HG02943 (cell line): ENCODE measurements at regions not wholly inside any gene's neighbourhood (a gene's known extent, or its start where the extent isn't known, plus 50 kb on each side); places are given as distances from the start of the nearest gene placed in this dataset.

ENCODE experiments used
- ATAC-seq: cut with Tn5 transposase; IDR thresholded peaks from one replicate; pipeline ENCODE4 v1.9.1; 2021; ENCODE audit warnings: mild to moderate bottlenecking, low read depth, moderate library complexity; ENCODE audit not compliant: unreplicated experiment

GRCh38 chr13:22110368-22110767 is 439.5 kb downstream of the FGF9 start:
- ATAC-seq, result no peak

GRCh38 chr13:22111152-22111783 is 440.4 kb downstream of the FGF9 start:
- ATAC-seq, result no peak

DNA sequence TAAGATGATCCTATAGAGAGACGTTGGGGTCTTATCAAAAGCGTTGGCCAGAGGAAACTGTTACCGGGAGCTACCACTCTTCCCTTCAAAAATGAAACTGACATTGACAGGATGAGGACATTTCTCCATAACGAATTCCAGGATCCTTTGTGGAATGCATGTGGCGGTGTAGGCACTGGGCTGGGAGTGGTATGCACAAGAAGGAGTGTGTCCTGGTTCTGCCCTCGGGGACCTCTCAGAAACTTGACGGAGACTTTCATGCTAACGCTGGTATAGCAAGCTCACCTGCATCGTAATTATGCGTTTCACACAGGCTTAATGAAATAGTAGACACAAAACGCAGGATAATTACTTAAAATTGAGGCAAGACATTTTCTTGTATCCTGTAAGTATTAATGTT is 441.1 kb downstream of the FGF9 start:
- ATAC-seq, result no peak

DNA sequence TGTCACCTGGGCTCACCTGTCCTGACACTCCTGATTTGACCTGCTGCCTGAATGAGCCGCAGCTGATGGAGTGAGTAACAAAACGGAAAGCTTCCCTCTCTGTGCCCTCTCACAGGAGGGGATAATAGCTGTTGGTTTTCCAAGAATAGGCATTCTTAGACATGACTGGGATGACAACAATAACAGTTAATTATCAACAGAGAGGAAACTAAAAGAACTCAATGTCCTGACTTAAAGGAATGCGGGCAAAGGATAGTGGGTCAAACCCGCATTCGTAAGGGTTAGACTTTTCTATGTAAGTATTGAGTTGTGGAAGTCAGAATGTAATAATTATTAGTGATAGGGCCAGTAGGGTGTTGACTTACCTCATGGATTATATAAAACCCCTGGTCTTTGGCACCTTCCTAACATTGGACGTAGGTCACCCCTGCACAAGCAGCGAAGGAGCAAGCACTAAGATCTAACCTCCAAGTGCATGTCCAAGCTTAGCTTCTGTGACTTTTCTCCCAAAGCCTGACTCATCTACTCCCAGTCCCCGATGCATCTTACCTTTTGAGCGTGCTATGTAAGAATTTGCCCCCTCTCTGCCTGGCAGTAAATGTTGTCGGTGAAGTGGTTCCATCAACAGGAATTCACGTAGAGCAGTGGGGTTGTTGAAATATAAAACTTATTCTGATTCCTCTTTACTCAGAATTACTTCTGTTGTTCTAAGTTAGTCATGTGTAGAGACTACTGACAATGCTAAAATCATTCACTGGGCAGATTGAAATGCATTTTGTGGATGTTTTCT is 442.3 kb downstream of the FGF9 start:
- no peak for ATAC-seq

DNA sequence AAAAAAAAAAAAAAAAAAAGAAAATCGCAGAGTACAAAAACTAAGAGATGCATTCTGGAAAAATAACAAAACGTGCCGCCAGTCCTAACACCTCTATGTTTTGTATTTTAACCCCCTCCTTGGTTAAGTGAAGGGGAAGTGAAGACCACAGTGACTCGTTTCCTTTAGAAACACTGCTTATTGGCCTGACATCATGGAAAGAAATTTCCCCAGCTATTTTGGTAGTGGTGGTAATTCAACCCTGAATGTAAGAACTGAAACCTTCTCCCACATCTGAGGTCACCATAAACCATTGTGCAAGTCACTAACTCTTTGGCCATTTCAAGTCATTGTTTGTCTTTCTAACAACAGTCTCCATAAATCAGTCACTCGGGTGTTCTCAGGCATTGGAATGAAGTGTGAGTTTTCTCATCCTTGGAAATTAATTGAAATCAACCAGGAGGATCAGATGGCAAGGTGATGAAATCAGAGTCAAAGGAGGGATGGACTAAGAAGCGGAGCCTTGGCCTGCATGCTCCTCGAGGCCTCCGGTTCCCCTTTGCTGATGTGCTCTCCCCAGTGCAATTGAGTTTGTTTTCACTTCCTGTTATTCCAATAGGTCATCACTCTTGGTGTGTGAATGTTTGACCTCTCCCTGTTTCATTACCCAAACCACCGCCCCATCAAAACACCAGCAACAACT is 443.9 kb downstream of the FGF9 start:
- peak; percentile 89 for ATAC-seq

GRCh38 chr13:22118158-22118557 is 447.3 kb downstream of the FGF9 start:
- ATAC-seq, result no peak

DNA sequence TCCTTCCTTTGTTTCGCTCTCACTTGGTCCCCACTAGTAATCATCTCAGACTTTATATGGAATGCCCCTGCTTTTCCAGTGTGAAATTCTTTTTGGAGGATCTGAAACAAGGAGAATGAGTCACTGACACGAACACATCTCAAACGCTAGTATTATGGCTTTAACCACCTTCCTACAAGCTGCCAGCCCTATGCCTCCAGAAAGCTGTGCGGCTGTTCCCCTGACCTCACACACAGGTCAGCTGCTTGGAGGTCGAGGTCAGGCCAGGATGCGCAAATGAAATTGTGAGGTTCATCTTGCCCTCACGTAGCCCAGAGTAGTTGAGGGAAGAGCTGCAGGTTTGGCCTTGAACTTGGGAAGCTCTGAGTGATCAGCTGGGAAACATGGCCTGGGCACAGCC is 449.8 kb downstream of the FGF9 start:
- ATAC-seq, result no peak

GRCh38 chr13:22121146-22121739 is 450.4 kb downstream of the FGF9 start:
- ATAC-seq, result no peak

GRCh38 chr13:22126433-22127021 is 455.7 kb downstream of the FGF9 start:
- ATAC-seq, result peak; percentile 95

- ATAC-seq, result no peak
Observed at GRCh38 chr13:22127277-22128164, 456.6 kb downstream of the FGF9 start.

- no peak for ATAC-seq
Observed at GRCh38 chr13:22128441-22129408, 457.9 kb downstream of the FGF9 start.

- no peak for ATAC-seq
Observed at GRCh38 chr13:22130254-22130653, 459.4 kb downstream of the FGF9 start.

GRCh38 chr13:22134261-22134660 is 463.4 kb downstream of the FGF9 start:
- no peak for ATAC-seq

GRCh38 chr13:22135446-22135845 is 464.6 kb downstream of the FGF9 start:
- ATAC-seq, result no peak

GRCh38 chr13:22137361-22138050 is 466.6 kb downstream of the FGF9 start:
- ATAC-seq, result no peak

- ATAC-seq, result no peak
Observed at GRCh38 chr13:22138947-22139346, 468.1 kb downstream of the FGF9 start.

GRCh38 chr13:22141716-22142115 is 470.8 kb downstream of the FGF9 start:
- ATAC-seq, result no peak

DNA sequence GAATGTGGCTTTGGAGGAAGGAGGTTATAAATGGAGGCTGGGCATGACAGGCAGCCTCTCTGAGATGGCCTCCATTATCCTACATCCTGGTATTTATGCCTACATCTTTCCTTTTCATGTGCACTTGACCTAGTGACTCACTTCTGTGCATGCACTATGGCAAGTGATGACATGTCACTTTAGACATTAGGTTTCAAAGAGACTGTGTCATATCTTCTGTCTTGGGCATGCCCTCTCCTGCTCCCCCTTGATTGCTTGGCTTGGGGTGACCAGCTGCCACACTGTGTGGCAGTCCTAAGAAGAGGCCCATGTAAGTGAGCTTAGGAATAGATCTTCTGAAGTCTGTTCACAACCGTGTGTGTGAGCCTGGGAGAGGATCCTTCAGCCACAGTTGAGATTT is 472.8 kb downstream of the FGF9 start:
- no peak for ATAC-seq
